GM23338 (cell line): ENCODE measurements at regions not wholly inside any gene's neighbourhood (a gene's known extent, or its start where the extent isn't known, plus 50 kb on each side); places are given as distances from the start of the nearest gene placed in this dataset.

Experiments
- CREB1 ChIP-seq: fragments of 250-450 bp; sonication (Bioruptor Pico); IDR thresholded peaks from 2 replicates; pipeline ENCODE4 v1.5.0; 2020; ENCODE audit warnings: low read depth, mild to moderate bottlenecking, moderate library complexity
- ETS1 ChIP-seq: IDR thresholded peaks from 2 replicates; pipeline ENCODE4 v1.6.1; 2016; ENCODE audit warnings: antibody characterized with exemption
- EZH2 ChIP-seq: fragments of 200-600 bp; sonication (generic); IDR thresholded peaks from one replicate; pipeline ENCODE4 v1.8.0; 2017; ENCODE audit warnings: antibody characterized with exemption, mild to moderate bottlenecking, low read depth; ENCODE audit not compliant: unreplicated experiment
- EZH2phosphoT487 ChIP-seq: fragments of 200-600 bp; sonication (generic); IDR thresholded peaks from one replicate; pipeline ENCODE4 v1.8.1; 2018; ENCODE audit warnings: antibody characterized with exemption; ENCODE audit not compliant: unreplicated experiment
- JUNB ChIP-seq: IDR thresholded peaks from one replicate; pipeline ENCODE4 v1.6.1; 2016; ENCODE audit warnings: antibody characterized with exemption; ENCODE audit not compliant: unreplicated experiment
- STAT1 ChIP-seq: IDR thresholded peaks from one replicate; pipeline ENCODE4 v1.6.1; 2016; ENCODE audit warnings: antibody characterized with exemption; ENCODE audit not compliant: unreplicated experiment
- ZNF114 ChIP-seq: fragments of 250-450 bp; sonication (Bioruptor Pico); IDR thresholded peaks from 2 replicates; pipeline ENCODE4 v1.5.0; 2020; ENCODE audit warnings: mild to moderate bottlenecking, moderate library complexity
- ZNF331 ChIP-seq: fragments of 250-450 bp; sonication (Bioruptor Pico); IDR thresholded peaks from 2 replicates; pipeline ENCODE4 v1.5.0; 2020; ENCODE audit warnings: low read depth, mild to moderate bottlenecking, moderate library complexity
- ZNF462 ChIP-seq: fragments of 250-450 bp; sonication (Bioruptor Pico); IDR thresholded peaks from 2 replicates; pipeline ENCODE4 v1.5.0; 2020; ENCODE audit warnings: mild to moderate bottlenecking, moderate library complexity

GRCh38 chr10:90168244-90168643 lies 466.9 kb downstream of the KIF20B start (continued):
- TF ChIP-seq ZNF462 (CRISPR knock-in tag) = no peak
- no peak for TF ChIP-seq EZH2phosphoT487
- no peak for TF ChIP-seq ZNF114 (CRISPR knock-in tag)
- no peak for TF ChIP-seq ZNF331 (CRISPR knock-in tag)
- TF ChIP-seq EZH2 = no peak
- TF ChIP-seq JUNB = no peak
- TF ChIP-seq STAT1 = no peak
- TF ChIP-seq ETS1 = no peak
- TF ChIP-seq CREB1 = no peak
